ENCODE measurements at regions not wholly inside any gene's neighbourhood (a gene's known extent, or its start where the extent isn't known, plus 50 kb on each side); places are given as distances from the start of the nearest gene placed in this dataset.

DNA sequence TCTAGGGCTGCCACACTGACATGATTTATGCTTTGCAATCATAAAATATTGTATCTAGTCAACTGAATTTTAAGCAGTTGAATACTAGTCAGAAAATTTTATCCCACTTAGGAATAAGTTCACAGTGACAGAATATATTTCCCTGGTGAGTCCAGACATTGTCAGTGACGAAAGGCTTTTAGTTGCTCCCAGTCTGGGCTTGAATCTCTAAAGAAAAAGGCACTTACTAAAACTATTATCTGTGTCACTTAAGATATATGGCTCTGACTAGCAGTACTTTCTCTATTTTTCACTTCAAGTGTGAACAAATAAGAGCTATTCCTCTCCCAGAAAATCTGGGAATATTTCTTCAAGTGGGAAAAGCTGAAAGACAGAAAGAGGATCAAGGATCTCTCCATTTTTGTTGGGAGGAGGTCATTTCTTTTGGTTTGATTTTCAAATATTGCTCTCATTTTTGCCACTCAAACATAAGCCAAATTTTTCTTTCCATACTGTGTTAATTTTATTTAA lies 1262.3 kb upstream of the USP15 start:
- TF ChIP-seq, protein P1, sequence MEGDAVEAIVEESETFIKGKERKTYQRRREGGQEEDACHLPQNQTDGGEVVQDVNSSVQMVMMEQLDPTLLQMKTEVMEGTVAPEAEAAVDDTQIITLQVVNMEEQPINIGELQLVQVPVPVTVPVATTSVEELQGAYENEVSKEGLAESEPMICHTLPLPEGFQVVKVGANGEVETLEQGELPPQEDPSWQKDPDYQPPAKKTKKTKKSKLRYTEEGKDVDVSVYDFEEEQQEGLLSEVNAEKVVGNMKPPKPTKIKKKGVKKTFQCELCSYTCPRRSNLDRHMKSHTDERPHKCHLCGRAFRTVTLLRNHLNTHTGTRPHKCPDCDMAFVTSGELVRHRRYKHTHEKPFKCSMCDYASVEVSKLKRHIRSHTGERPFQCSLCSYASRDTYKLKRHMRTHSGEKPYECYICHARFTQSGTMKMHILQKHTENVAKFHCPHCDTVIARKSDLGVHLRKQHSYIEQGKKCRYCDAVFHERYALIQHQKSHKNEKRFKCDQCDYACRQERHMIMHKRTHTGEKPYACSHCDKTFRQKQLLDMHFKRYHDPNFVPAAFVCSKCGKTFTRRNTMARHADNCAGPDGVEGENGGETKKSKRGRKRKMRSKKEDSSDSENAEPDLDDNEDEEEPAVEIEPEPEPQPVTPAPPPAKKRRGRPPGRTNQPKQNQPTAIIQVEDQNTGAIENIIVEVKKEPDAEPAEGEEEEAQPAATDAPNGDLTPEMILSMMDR (IDR thresholded peaks at IDR 0.05; ENCODE audit: unreplicated experiment) = no peak
- DNase-seq (ENCODE audit: unreplicated experiment) = no peak
- ChIA-PET CTCF (interaction anchor here (0.7 to 1.1 kb wide), 2 partner anchors 12 to 1595 kb away, joined by 3 to 4 read pairs; no protein-coding TSS in a partner anchor), POLR2A (interaction anchor here (0.6 kb wide), 1 partner anchor 885 kb away, joined by 3 read pairs; no protein-coding TSS in a partner anchor)
- H3K4me3 Mint-ChIP-seq (ENCODE audit: unreplicated experiment) = no peak overlapping the region
- H3K27me3 Mint-ChIP-seq (ENCODE audit: insufficient read depth, unreplicated experiment) = no peaks in the 10 kb centered on the region
- no peak overlapping the region for H3K27ac Mint-ChIP-seq (ENCODE audit: low read depth, unreplicated experiment)
- BruUV-seq (replicated peaks) = no TSS peak
- no peaks in the 10 kb centered on the region for H3K36me3 Mint-ChIP-seq (ENCODE audit: insufficient read depth, unreplicated experiment)
- no peaks in the 10 kb centered on the region for H3K4me1 Mint-ChIP-seq (ENCODE audit: insufficient read depth, unreplicated experiment)
- intact Hi-C loops (cut with micrococcal nuclease) = no loop called here
- no peaks in the 10 kb centered on the region for H3K9me3 Mint-ChIP-seq (ENCODE audit: unreplicated experiment)

GRCh38 chr12:61009192-61009591 lies 1251.0 kb upstream of the USP15 start:
- no peak overlapping the region for H3K4me3 Mint-ChIP-seq (ENCODE audit: unreplicated experiment)
- H3K36me3 Mint-ChIP-seq (ENCODE audit: insufficient read depth, unreplicated experiment) = no peaks in the 10 kb centered on the region
- no peaks in the 10 kb centered on the region for H3K9me3 Mint-ChIP-seq (ENCODE audit: unreplicated experiment)
- CTCF ChIA-PET = interaction anchor here (0.6 to 0.7 kb wide), 2 partner anchors 86 to 159 kb away, joined by 3 read pairs; no protein-coding TSS in a partner anchor
- DNase-seq (ENCODE audit: unreplicated experiment) = peak; percentile 56
- POLR2A ChIA-PET = interaction anchor here (0.5 to 2.1 kb wide), 2 partner anchors 18 to 344 kb away, joined by 3 to 6 read pairs; no protein-coding TSS in a partner anchor
- H3K27ac Mint-ChIP-seq (ENCODE audit: low read depth, unreplicated experiment) = peak overlapping the region; percentile 37
- H3K27me3 Mint-ChIP-seq (ENCODE audit: insufficient read depth, unreplicated experiment) = no peaks in the 10 kb centered on the region
- intact Hi-C loops (cut with micrococcal nuclease) = no loop called here
- peaks cover 20% of the 10 kb centered on the region for H3K4me1 Mint-ChIP-seq (ENCODE audit: insufficient read depth, unreplicated experiment)
- TF ChIP-seq, protein P1 (IDR thresholded peaks at IDR 0.05; ENCODE audit: unreplicated experiment) = no peak
- no TSS peak for BruUV-seq (replicated peaks)

DNA sequence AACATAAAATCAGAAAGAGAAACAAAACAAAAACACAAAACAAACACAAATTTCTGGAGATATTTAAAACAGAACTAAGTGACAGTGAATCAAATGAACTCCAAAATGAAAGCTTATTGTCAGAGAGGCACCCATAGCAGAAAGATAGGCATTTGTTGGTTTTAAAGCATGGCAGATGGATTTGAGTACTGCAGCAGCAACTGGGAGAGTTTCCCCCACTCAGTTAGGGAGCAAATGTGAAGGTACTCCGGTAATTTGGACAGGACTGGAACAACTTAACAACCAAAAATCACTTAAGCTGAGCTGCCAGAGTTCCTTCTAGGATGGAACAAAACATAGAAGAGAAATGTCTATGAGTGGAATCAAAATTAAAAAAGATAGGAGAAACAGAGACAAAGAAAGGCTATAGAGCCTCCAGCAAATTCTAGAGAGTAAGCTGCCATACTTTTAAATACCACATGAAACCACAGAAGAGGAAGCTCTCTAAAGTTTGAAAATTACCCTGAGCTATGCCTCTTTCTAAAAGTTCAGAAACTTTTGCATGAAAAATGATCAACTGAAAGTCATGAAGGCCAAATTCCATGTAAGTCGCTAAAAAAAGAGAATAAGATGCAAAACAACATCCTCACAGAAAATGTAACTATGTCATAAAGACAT lies 1248.3 kb upstream of the USP15 start:
- Mint-ChIP-seq H3K9me3 (ENCODE audit: unreplicated experiment) (no peaks in the 10 kb centered on the region), H3K4me1 (ENCODE audit: insufficient read depth, unreplicated experiment) (peaks cover 20% of the 10 kb centered on the region), H3K27me3 (ENCODE audit: insufficient read depth, unreplicated experiment) (no peaks in the 10 kb centered on the region), H3K27ac (ENCODE audit: low read depth, unreplicated experiment) (no peak overlapping the region), H3K36me3 (ENCODE audit: insufficient read depth, unreplicated experiment) (no peaks in the 10 kb centered on the region), H3K4me3 (ENCODE audit: unreplicated experiment) (no peak overlapping the region)
- BruUV-seq (replicated peaks) = no TSS peak
- POLR2A ChIA-PET = no interaction called here
- intact Hi-C loops (cut with micrococcal nuclease) = no loop called here
- DNase-seq (ENCODE audit: unreplicated experiment) = no peak
- TF ChIP-seq, protein P1 (IDR thresholded peaks at IDR 0.05; ENCODE audit: unreplicated experiment) = no peak
- CTCF ChIA-PET = no interaction called here

GRCh38 chr12:61018571-61018970 lies 1241.6 kb upstream of the USP15 start:
- no peaks in the 10 kb centered on the region for H3K27me3 Mint-ChIP-seq (ENCODE audit: insufficient read depth, unreplicated experiment)
- no peak for DNase-seq (ENCODE audit: unreplicated experiment)
- no peaks in the 10 kb centered on the region for H3K36me3 Mint-ChIP-seq (ENCODE audit: insufficient read depth, unreplicated experiment)
- no peak overlapping the region for H3K4me3 Mint-ChIP-seq (ENCODE audit: unreplicated experiment)
- TF ChIP-seq, protein P1 (IDR thresholded peaks at IDR 0.05; ENCODE audit: unreplicated experiment) = no peak
- H3K4me1 Mint-ChIP-seq (ENCODE audit: insufficient read depth, unreplicated experiment) = no peaks in the 10 kb centered on the region
- ChIA-PET CTCF (no interaction called here), POLR2A (no interaction called here)
- peaks cover 20% of the 10 kb centered on the region for H3K9me3 Mint-ChIP-seq (ENCODE audit: unreplicated experiment)
- no TSS peak for BruUV-seq (replicated peaks)
- intact Hi-C loops (cut with micrococcal nuclease) = no loop called here
- no peak overlapping the region for H3K27ac Mint-ChIP-seq (ENCODE audit: low read depth, unreplicated experiment)

Data from MCF 10A (cell line).